ENCODE measurements at regions not wholly inside any gene's neighbourhood (a gene's known extent, or its start where the extent isn't known, plus 50 kb on each side); places are given as distances from the start of the nearest gene placed in this dataset.

GRCh38 chr7:94064541-94065191 lies 60.5 kb upstream of the BET1 start:
- Histone ChIP-seq H4K20me1 (ENCODE audit: low read length) (no peaks in the 10 kb centered on the region), H3F3A (ENCODE audit: low read length, unreplicated experiment) (no peaks in the 10 kb centered on the region), H3K36me3 (ENCODE audit: low read depth, low read length) (no peaks in the 10 kb centered on the region), H3K9ac (ENCODE audit: low read length) (no peak overlapping the region), H2AFZ (ENCODE audit: low read length) (no peak overlapping the region), H3K4me3 (ENCODE audit: low read length) (no peak overlapping the region), H3K4me2 (ENCODE audit: low read length) (no peak overlapping the region), H3K4me1 (ENCODE audit: insufficient read depth, low read length) (peaks cover 10% of the 10 kb centered on the region; the same call in 1 of the 2 replicates), H3K9me2 (replicated peaks; ENCODE audit: low read length) (no peaks in the 10 kb centered on the region), H3K79me2 (ENCODE audit: low read length) (no peaks in the 10 kb centered on the region), H3K27ac (ENCODE audit: low read length) (no peak overlapping the region), H3K27me3 (ENCODE audit: low read length) (no peaks in the 10 kb centered on the region), H3K9me3 (ENCODE audit: low read length) (no peaks in the 10 kb centered on the region)
- no TSS peak for BruUV-seq (replicated peaks)
- ATAC-seq, result peak; percentile 31
- CTCF ChIA-PET, result no interaction called here
- POLR2A ChIA-PET (ENCODE audit: unreplicated experiment), result no interaction called here
- DNase-seq, result peak; percentile 3
- TF ChIP-seq EZH2phosphoT487 (IDR thresholded peaks at IDR 0.05; ENCODE audit: borderline replicate concordance, low read length) (no peak), EZH2 (IDR thresholded peaks at IDR 0.05; ENCODE audit: low read length, unreplicated experiment) (no peak), CTCF (conservative IDR thresholded peaks at IDR 0.05; ENCODE audit: low read depth, low read length) (0 out of 2 replicates have a peak, but pooled peaks have one; percentile 17)
- intact Hi-C loops (cut with micrococcal nuclease), result no loop called here

GRCh38 chr7:94067047-94067446 lies 62.9 kb upstream of the BET1 start:
- H3K9ac ChIP-seq (ENCODE audit: low read length), result no peak overlapping the region
- no peak overlapping the region for H3K4me3 ChIP-seq (ENCODE audit: low read length)
- ChIA-PET POLR2A (ENCODE audit: unreplicated experiment) (no interaction called here), CTCF (no interaction called here)
- no TSS peak for BruUV-seq (replicated peaks)
- H3F3A ChIP-seq (ENCODE audit: low read length, unreplicated experiment), result no peaks in the 10 kb centered on the region
- no peaks in the 10 kb centered on the region for H3K9me3 ChIP-seq (ENCODE audit: low read length)
- no peaks in the 10 kb centered on the region for H3K9me2 ChIP-seq (replicated peaks; ENCODE audit: low read length)
- no peak overlapping the region for H3K27ac ChIP-seq (ENCODE audit: low read length)
- no peaks in the 10 kb centered on the region for H3K36me3 ChIP-seq (ENCODE audit: low read depth, low read length)
- no peak for ATAC-seq
- H2AFZ ChIP-seq (ENCODE audit: low read length), result no peak overlapping the region
- no peaks in the 10 kb centered on the region for H3K79me2 ChIP-seq (ENCODE audit: low read length)
- intact Hi-C loops (cut with micrococcal nuclease), result no loop called here
- no peaks in the 10 kb centered on the region for H4K20me1 ChIP-seq (ENCODE audit: low read length)
- H3K27me3 ChIP-seq (ENCODE audit: low read length), result no peaks in the 10 kb centered on the region
- no peak overlapping the region for H3K4me2 ChIP-seq (ENCODE audit: low read length)
- TF ChIP-seq EZH2phosphoT487 (IDR thresholded peaks at IDR 0.05; ENCODE audit: borderline replicate concordance, low read length), result no peak
- no peak for DNase-seq
- peaks cover 10% of the 10 kb centered on the region; the same call in 1 of the 2 replicates for H3K4me1 ChIP-seq (ENCODE audit: insufficient read depth, low read length)

- Histone ChIP-seq H3K9ac (ENCODE audit: low read length) (no peak overlapping the region), H3K9me3 (ENCODE audit: low read length) (no peaks in the 10 kb centered on the region), H3K4me1 (ENCODE audit: insufficient read depth, low read length) (peaks cover 10% of the 10 kb centered on the region; the same call in 1 of the 2 replicates), H2AFZ (ENCODE audit: low read length) (no peak overlapping the region), H3K4me3 (ENCODE audit: low read length) (no peak overlapping the region), H4K20me1 (ENCODE audit: low read length) (no peaks in the 10 kb centered on the region), H3F3A (ENCODE audit: low read length, unreplicated experiment) (no peaks in the 10 kb centered on the region), H3K9me2 (replicated peaks; ENCODE audit: low read length) (no peaks in the 10 kb centered on the region), H3K27ac (ENCODE audit: low read length) (no peak overlapping the region), H3K36me3 (ENCODE audit: low read depth, low read length) (no peaks in the 10 kb centered on the region), H3K79me2 (ENCODE audit: low read length) (no peaks in the 10 kb centered on the region), H3K4me2 (ENCODE audit: low read length) (no peak overlapping the region), H3K27me3 (ENCODE audit: low read length) (no peaks in the 10 kb centered on the region)
- DNase-seq, result no peak
- ATAC-seq, result no peak
- intact Hi-C loops (cut with micrococcal nuclease), result no loop called here
- BruUV-seq (replicated peaks), result no TSS peak
- TF ChIP-seq EZH2 (IDR thresholded peaks at IDR 0.05; ENCODE audit: low read length, unreplicated experiment) (no peak), EZH2phosphoT487 (IDR thresholded peaks at IDR 0.05; ENCODE audit: borderline replicate concordance, low read length) (no peak), CTCF (conservative IDR thresholded peaks at IDR 0.05; ENCODE audit: low read depth, low read length) (no peak)
- ChIA-PET POLR2A (ENCODE audit: unreplicated experiment) (no interaction called here), CTCF (no interaction called here)
Observed at GRCh38 chr7:94067506-94067905, 63.4 kb upstream of the BET1 start.
